NCI-H2196 treated with DMSO at 0.1 percent for 48 hours (cell line): ENCODE measurements at regions not wholly inside any gene's neighbourhood (a gene's known extent, or its start where the extent isn't known, plus 50 kb on each side); places are given as distances from the start of the nearest gene placed in this dataset.
"Not testable (repeated sequence)": the region's sequence is repeated elsewhere in the genome, so short reads cannot be mapped to it uniquely, and the experiment has no call there.

Source experiments
- DNase-seq: peaks from one replicate; lab custom pipeline; 2025; ENCODE audit not compliant: unreplicated experiment; lab: John Stamatoyannopoulos, UW

DNA sequence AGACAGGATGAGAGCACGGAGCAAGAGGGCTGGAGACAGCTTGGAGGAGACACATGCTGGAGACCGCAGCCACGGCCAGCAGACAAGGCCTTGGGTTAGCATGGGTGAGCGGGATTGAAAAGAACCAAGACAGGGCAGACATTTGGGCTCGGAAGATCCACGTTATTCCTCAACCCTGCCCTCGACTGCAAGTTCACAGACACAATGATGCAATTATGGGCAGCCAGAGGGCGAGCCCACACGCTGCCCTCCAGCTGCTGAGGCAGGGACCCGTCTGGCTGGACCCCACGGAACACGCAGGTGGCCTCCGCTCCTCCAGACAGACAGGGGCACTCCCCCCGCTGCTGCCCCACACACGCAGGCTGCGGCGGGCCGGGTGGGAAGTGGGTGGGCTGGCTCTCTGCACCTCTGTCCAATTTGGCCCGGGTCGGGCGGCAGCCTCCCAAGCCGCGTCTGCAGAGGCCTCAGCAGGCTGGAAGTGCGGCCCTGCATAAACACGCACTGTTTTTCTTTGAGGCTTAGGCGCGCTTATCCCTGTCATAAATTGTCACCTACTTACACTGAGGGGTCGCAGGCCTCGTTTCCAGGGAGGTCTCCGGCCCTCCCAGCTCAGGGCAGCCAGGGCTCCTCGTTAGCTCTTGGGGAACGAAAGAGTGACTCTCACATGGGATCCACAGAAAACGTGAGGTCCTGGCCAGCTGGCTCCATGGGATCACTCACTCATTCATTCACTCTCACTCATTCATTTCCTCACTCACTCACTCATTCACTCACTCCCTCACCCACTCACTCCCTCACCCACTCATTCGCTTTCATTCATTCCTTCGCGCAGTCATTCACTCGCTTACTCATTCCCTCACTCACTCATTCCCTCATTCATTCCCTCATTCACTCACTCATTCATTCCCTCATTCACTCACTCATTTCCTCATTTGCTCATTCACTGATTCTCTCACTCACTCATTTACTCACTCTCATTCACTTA, 303.9 kb downstream of the C16orf95 start:
- no peak for DNase-seq

DNA sequence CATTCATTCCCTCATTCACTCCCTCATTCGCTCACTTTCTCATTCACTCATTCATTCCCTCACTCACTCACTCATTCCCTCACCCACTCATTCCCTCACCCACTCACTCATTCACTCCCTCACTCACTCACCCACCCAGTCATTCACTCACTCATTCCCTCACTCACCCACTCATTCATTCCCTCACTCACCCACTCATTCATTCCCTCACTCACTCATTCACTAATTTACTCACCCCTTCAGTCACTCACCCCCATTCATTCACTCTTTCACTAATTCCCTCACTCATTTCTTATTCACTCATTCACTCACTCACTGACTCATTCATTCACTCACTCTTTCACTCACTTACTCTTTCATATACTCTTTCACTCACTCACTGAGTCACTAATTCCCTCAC, 303.1 kb downstream of the C16orf95 start:
- DNase-seq: no peak

DNA sequence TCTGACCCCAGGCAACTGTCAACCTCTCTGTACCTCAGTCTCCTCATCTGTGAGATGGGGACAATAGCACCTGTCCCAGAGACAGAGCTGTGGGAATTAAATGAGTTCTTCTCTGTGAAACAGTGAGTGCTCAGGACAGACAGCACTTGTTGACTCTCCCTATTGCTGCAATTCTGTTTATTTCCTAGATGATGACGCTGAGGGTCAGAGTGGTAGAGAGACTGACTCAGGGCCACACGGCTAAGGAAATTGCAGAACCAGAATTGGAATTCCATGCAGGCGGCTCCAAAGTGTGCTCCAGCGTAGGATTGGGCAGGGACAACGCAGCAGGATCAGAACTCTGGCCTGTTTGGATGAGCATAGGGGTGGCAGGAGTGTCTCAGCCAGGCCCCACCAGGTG, 302.2 kb downstream of the C16orf95 start:
- no peak for DNase-seq

DNA sequence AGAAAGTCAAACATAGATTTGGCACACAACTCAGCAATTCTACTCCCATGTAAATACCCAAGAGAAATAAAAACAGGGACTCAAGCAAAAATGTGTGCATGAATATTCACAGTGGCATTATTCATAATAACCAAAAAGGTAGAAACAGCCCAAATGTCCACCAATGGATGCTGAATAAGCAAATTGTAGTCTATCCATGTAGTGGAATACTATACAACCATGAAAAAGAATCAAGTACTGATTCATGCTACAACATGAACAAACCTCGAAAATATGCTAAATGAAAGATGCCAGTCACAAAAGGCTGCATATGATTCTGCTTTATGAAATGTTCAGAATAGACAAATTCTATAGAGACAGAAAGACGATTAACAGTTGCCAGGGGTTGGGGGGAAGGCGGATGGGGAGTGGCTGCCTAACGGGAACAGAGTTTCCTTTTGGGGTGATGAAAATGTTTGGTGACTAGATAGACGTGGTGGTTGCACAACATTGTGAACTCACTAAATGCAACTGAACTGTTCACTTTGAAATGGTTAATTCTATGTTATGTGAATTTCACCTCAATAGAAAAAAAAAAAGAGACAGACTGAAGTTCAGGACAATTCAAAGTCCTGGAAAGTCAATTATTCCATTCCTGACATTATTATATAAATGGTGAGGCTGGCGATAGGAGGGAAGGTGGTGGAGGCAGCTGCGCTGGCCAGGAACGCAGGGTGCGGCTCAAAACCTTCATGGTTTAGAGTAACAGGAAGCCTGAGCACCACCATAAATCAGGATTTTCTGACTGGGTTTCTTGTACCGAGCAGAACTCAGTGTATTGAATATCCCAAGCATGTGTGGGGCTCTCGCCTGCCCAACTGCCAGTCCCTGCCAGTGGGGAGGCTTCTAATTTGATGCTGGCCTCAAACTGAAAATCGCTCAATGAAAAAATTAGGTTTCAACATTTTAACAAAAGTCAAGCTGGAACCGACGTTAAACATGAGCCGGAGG, 300.9 kb downstream of the C16orf95 start:
- no peak for DNase-seq

DNA sequence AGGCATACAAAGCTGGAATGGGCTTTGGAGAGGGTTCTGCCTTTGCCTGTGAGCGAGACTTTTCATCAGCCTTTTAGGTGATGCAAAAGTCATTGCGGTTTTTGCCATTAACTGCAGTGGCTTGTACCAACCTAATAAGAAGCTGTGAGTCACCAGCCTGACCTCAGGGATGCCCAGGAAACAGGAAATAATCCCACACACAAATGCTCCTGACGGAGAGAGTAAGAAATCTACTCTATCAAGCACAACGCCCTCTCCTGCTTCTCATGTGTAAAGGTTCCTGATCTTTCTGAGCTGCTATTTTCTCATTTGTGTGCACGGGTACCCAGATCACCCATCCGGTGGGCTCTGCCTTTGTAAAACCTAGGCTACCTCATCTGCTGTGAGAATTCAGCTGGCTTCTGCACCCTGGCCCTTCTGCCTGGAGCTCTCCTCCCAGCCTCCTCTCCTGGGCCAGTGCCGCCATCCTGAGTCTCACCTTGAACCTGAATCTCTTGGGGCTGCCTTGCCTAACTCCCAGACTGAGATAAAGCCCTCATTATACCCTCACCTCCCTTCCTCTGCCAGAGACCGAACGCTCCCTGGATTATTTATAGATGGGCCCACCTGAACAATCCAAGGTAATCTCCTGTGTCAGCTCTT, 299.7 kb downstream of the C16orf95 start:
- no peak for DNase-seq

DNA sequence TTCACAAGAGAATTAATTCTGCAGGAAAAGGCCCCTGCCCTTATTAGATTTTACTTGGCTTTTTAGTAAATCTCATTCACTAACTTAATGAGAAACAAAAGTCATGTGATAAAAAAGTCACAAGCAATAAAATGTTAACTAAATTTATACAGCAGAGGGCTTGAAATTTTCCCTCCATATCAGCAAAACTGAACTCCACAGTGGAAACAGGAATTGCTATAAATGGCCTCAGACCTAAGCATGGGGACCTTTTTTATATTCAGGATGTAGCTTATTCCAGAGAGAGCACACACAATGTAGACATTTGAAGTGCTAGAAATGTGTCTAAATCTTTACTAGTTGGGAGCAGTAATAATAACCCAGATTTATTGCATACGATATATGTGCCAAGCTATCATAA, 291.5 kb downstream of the C16orf95 start:
- no peak for DNase-seq

DNA sequence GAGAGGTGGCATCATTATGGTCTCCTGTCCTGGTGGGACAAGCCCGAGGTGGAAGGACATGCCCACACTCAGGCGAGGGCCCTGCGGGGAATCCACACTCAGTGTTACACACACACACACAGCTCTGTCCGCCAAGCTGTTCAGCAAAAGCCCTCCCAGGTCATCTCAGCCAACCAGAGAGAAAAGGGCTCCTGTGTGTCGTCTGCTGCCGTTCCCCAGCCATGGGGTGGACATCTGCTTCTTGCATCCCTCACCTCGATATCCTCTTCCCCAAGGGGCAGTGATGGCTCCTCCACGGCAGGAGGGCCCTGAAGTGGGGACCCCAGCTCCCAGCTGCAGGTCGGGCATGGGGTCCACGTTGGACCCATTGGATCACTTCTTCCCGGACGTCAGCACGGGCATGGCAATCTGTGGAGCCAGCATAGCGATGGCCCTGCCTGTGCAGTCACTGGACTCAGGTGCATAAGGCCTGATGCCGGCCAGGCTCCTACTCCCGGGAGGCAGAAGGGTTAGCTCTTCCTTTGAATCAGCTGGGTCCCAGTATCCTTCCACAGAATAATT, 290.1 kb downstream of the C16orf95 start:
- DNase-seq: no peak

DNA sequence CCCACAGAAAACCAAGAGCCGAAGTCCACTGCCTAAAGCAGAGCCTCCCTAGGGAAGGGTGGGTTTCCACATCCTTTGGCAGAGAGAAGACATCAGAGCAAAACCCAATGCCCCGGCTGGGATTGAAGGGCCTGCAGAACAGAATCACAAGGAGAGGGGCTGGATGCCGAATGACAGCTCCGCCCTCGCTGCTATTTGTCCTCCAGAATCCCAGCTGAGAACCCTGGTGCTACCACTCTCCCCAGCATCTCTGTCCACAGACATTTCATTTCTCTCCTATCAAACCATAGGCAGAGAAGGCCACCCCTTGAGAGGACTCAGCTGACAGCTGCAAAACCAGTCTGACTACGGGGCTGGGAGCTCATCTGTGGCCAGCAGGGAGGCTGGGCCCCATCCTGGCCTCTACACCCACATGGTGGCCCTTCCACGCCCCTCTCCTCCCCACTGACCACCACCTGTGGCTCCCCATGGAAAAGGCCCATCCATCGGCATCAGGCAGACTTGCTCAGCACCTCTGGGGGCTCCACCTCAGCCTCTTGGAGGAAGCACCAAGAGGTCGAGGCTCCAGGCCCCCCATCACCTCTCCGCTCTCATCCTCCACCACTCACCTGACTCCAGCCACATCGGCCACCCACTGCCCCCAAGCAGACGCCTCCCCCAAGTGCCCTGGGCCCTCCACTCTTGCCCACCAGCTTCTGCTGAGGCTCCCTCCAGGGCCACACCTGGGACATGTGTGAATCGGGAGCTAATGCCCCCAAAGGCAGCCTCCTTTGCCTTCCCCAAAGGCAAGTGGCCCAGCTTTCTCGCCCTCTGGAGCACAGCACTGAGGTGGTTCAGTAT, 288.5 kb downstream of the C16orf95 start:
- DNase-seq: no peak

DNA sequence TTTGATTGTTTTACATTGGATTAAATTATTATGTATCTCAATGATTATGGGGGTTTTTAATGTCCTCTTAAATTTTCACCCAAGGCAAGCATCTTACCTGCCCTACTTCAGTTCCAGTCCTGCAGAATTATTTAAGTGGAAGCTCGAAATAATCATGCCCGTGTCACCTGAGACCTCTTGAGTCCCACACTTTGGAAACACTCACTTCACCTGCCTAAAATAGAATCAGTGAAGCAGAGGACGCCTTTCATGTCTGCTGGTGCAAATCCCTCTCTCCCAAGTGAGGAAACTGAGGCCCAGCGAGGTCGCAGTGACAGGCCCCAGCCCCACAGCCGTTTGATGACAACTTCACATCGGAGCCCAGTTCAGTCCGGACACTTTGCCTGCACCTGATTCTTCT, 284.6 kb downstream of the C16orf95 start:
- no peak for DNase-seq

DNA sequence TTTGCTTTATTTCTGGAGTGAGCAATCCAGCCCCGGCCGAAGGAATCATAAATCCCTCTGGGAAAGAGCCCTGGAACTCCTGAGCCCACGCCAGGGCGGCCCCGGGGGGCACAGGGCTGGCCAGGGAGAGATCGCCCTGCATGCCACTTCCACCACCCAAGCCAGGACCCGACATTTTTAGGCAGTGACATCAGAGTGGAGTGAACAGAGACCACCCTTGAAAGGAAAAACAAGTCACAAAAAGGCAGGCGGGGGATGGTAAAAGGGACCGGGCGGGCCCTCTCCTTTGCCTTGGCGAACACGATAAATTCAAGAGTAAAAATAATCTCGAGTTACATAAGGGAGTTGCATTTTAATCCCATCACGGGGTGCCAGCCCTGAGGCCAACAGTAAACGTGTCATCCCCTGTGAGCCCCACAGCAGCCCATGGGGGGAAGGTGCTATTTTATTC, 284.1 kb downstream of the C16orf95 start:
- no peak for DNase-seq

DNA sequence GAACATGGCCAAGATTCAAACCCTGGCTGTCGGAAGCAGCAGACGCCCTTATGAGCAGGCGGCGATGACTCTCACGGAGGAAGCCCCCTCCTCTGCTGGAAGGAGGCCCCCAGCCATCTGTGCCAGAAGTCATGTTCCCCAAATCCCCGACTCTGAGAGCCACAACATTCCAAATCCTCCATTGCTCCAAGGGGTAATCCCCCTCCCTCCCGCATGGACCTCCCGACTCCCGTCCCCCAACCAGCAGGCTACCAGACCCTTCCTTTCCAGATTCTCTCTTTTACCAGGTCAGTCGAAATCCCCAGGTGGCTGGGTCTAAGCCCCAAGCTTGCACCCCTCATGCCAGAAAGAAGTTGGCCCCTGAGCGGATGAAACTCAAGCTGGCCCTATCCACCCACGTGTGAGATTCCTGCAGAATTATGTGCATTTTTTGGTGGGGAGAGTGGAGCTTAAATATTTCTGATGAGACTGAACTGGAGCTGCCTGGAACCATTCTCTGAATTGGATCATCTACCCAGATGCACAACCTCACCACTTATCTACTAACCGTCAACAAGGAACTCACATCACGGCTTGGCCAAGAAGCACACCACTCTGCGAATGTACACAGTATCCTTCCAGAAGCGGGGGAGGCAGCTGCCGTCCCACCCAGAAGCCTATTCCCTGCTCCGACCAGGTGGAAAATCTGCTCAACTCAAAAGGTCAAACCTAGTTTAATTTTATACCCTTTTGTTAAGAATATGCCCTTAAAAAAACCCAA, 283.5 kb downstream of the C16orf95 start:
- DNase-seq: no peak

DNA sequence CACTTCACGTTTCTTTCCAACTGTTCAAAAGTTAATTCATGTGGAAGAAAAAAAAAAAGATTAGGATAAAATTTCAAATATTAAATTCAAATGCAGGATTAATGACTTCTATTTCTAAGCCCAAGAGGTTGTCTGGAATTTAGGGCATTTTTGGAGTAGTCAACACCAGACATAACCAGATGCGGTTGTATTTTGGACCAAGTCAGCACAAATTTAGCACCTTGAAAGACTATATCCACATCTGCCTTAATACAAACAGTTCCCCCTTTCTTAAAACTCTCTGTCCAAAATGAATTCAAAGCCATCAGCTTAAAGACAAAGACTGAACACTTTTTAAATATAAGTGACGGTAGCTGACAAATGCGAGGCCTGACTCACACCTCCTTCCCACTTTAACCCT, 282.9 kb downstream of the C16orf95 start:
- no peak for DNase-seq

DNA sequence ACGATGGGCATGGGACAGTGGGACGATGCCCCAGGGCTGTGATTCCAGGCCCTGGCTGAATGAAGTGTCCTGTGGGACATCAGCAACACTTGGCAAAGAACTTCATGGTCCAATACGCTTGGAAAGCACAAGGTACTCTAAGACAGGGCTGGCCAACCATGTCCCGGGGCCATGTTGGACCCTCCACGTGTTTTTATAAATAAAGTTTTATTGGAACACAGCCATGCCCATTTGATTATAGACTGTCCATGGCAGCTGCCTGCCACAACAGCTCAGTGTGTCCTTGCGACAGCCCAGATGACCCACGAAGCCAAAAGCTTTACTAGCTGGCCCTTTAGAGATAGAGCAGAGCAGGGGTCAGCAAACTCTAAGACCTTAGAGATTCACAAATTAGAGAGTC, 282.1 kb downstream of the C16orf95 start:
- DNase-seq: no peak

DNA sequence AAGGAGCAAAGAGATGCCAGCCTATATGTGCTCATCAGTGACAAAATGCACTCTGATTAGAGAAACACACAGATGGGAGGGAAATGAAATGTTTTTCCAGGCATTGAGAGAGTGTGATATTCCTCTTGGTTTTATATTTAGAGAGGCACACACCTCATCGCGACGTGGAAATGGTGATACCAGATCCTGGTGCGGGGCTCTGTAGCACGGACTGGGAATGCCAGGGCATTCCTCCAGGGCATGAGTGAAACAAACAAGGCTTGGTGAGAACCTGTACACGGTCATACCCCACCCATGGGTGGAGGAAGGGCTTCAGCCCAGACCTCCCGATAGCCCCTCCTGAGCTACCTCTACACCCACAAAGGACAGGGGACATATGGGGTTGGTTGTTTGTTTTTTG, 280.2 kb downstream of the C16orf95 start:
- no peak for DNase-seq

DNA sequence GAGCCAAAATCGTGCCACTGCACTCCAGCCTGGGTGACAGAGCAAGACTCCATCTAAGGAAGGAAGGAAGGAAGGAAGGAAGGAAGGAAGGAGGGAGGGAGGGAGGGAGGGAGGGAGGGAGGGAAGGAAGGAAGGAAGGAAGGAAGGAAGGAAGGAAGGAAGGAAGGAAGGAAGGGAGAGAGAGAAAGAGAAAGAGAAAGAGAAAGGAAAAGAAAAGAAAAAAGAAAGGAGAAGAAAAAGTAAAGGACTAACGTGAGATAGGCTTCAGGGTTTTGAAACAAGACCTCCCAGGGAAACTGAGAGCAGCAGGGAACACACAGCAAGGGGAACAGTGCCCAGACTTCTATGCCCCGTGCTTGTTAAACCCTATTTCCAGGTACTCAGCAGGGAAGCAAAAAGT, 278.7 kb downstream of the C16orf95 start:
- not testable (repeated sequence) for DNase-seq

DNA sequence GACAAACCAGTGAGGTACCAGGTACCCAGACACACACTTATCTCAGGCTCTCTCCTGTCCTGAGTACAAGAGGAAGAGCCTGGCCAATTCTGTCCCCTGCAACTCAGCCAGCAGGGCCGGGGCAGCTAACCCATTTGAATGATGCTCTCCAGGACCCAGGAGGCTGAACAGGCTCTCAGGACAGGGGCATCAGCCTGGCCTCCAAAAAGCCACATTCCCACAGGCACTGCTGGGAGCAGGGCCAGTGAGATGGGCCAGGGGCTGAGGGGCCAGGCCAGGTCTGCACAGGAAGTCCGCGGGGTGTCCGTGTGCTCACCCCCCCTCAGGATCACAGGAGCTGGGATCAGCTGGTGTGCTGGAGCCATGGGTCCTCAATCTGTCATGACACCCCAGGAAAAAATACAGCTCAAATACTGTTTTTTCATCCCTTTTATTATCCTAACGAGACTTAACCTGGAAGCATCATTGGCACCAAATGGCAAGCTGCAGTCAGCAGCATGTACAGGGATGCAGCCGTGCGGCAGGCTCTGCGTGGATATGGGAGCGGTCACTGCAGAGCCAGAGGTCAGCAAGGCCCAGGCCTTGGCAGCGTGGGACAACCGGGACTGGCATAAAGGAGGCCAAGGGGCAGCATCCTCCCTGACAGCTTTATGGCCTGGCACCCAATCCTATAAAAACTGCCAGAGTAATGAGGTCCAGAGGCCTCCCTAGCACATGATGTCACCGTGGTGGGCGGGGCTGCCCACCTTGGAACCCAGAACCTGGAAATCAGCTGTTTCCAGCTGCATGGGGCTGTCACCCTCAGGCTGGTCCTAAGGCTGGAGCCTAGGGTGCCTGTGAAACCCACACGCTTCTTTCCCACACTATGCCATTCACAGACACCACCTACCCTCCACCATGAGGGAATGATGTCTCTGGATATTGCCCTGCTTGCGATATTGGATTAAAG, 276.7 kb downstream of the C16orf95 start:
- DNase-seq: no peak

DNA sequence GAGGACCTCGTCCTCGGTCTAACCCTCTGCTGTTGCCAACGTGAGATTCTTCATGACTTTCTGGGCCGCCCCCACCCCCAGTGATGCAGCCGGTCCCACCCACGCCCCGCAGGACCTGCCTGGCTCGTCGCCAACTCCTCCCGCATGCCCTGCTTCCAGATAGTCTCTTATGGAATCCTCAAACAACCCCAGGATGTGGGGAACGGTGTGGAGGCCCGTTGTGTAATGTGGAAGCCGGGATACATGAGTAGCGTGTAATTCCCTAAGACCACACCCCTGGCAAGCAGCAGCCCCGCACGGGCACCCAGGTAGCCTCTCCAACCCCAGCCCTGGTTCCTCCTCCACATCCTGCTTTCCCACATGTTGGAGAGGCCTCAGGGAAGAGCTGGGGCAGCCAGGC, 275.9 kb downstream of the C16orf95 start:
- no peak for DNase-seq
